HG03342 (cell line): ENCODE measurements at regions not wholly inside any gene's neighbourhood (a gene's known extent, or its start where the extent isn't known, plus 50 kb on each side); places are given as distances from the start of the nearest gene placed in this dataset.

Experiments used
- ATAC-seq: cut with Tn5 transposase; IDR thresholded peaks from one replicate; pipeline ENCODE4 v1.9.1; 2021; ENCODE audit warnings: mild to moderate bottlenecking, moderate library complexity; ENCODE audit not compliant: unreplicated experiment

DNA sequence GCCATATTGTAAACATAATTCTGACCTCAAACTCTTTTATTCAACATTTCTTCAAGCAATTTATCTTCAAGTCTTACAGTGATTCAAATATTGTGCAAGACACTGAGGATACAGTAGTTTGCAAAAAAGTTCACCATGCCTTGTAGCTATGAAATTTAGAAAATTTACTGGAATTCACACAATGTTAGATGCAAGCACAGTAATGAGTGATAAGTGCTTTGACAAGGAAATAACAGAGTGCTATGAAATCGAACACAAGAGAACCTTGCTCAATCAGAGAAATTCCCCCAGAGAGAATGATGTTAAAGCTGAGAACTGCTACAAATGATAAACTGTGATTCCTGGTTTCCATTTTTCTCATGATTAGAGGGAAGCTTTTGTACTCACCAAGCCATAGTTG is 952.9 kb downstream of the FAT4 start:
- ATAC-seq, result no peak

DNA sequence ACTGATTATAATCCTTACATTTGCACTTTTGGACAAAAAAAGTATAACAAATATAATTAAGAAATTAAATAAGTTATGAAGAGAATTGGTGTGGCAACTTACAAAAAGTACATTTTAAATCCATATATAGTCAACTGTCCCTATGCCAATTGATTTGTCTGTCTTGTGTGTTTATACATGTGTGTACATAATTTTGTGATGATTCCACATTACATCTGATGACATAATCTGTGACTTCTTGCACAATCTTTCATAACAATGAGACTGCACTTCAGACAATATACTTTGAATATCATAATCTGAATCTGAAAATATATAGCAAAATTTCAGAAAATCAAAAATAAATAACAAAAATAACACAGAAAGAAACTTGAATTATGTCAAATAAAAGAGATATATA is 953.4 kb downstream of the FAT4 start:
- no peak for ATAC-seq

DNA sequence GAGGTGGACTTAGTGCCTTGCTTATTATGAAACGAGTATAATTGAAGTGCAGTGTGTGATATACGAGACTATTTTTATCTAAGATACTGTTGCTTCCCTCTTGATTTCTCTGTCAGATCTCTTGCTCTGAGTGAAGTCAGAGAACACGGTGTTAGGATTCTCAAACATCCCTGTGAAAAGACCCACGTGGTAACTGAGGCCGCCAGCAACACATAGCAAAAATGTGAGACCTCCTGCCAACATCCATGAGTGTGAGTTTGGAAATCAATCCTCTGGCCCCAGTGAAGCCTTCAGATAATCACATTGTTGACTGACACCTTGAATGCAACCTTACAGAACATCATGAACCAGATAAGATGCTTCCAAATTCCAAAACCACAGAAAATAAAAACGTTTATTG is 954.4 kb downstream of the FAT4 start:
- no peak for ATAC-seq

DNA sequence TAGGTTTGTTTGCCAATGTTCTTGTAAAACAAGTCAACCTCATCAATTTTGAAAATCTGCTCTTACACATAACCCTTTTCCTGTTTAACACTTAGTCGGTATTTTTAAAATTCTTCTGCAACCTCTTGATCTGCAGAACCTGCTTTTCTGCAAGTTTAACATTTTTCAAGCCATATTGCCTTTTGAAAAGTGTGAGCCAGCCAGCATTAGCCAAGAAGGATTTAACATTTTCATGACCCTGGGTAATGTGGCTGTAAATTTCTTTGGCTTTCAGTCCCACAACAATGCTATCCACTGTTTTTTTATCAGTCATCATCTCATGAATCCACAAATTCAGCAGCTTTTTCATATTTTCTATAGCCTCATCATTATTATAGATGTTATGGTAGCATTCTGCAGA is 956.5 kb downstream of the FAT4 start:
- ATAC-seq, result no peak

DNA sequence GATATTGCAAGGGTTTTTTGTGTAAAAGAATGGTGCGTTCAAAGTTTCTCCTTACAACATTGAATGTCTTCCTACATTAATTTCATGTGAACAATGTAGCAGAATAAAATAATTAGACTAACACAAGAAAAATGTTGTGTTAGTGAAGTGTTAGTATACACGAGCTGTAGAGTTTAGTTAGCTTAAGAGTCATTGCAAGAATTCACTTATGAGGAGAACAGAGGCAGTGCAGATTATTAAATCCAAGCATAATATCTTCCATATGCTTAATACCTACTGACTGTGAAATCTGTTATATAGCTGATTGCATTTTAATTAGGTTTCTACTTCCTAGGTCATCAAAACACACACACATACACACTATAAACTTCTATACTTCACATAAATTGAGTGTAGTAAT is 959.0 kb downstream of the FAT4 start:
- no peak for ATAC-seq

DNA sequence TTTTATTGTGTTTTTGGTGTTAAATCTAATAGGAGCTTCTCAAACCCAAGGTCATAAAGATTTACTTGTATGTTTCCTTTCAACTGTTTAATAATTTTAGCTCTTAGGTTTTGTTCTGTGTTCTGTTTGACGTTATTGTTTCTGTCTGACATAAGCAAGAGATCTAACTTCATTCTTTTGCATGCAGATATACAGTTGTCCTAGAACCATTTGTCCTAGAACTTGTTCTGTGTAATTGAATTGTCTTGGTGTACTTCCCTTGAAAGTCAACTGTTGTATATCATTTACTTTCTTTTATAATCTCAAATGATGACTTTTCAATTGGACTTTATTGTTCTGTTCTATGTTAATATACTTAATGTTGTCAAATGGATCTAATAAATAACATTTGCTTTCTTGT is 977.1 kb downstream of the FAT4 start:
- no peak for ATAC-seq

DNA sequence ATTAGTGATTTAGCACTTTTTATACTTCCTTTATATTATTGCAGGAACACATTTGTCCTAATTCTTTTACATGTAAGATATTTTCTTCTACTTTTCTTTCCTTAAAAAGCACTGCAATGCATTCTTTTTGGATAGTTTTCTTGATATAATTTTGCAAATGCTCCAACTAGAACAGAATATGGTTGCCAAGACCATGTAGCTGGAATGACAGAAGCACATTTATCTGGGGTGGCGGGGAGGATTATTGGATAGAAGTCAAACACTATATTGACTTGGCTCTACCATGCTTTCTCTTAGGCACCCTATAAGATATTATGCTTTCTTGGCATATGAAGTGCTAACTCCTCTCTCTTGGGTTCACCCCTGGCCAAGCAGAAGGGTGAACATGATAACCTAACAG is 983.5 kb downstream of the FAT4 start:
- ATAC-seq, result no peak

DNA sequence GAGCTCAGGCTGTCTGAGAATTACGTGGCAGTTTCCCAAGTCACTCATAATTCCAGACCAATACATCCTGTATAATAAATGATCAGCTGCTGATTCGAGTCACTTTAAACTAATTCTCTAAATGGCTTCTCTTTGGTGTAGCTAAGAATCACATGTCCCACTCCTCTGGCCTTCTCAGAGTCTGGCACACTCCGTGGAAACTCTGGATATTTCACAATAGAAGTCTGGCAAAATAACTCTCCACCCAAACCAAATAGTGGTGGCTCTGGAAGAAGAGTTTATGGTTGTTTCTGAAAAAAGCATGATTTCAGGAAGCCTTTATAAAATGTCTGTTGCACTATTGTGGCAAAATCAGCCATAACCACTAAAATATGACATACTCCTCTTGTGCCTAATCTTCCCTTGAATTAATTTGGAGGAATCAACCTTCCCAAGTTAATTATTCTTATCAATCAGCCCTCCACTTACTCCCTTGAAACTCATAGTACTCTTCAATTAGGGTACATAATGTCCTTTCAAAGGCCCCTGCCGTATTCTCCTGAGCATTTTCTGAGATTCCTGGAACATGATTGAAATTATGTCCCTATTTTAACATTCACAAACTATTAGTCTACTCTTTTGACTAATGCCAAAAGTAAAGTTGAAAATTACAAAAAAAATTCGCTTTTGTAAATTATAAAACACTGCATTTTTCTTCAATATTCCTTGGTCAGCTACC is 991.6 kb downstream of the FAT4 start:
- no peak for ATAC-seq

DNA sequence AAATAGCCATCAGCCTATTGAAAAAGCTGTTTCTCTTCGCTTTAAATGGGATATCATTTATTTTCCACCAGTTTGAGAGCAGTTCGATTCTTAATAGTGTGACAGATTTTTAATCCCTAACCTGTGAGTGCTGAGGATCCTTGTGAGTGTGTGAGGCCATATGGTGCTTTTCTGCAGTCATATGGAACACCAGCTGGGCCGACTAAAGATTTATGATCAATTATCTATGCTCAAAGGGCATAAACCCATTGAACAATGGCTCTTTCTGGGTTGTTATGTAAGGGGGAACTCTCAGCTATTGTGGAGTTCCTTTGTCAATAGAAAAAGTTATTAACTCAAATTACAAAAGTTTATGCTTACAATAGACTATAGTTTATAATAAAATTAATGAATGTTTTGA is 1003.6 kb downstream of the FAT4 start:
- ATAC-seq, result no peak

DNA sequence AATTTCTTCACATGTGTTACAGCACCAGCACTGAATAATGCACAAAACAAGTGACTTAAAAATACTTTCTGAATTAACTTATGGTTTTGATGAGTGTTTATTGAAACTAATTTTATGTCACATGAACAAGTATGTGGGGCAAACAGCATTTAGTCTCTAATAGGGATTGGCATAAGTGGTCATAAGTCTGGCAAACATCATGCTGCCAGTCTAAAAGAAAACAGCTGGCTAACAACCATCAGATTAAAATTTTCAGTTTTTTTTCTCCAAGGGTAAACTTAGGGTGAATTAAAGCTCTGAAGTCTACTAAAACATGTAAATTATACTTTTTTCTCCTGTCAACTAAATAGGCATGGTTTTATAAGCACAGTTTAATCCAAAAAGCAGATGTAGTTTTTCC is 1014.2 kb downstream of the FAT4 start:
- ATAC-seq, result no peak

DNA sequence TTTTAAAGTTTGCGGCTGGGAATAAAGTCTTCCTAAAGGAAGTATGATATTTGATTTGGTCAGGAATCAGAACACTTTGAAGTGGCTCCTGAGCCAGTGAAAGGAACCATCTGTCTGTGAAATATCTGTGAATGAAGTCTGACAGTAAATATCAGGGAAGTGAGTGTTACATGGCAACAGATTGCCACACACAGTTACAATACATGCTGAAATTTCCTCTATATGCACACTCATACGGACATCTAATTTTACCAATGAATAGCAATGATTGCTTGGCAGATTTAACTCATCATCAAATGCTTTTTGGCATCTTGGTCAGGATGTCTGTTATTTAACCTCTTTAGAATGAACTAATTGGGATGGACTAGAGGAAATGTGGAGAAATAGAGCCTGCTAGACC is 1023.8 kb downstream of the FAT4 start:
- no peak for ATAC-seq

DNA sequence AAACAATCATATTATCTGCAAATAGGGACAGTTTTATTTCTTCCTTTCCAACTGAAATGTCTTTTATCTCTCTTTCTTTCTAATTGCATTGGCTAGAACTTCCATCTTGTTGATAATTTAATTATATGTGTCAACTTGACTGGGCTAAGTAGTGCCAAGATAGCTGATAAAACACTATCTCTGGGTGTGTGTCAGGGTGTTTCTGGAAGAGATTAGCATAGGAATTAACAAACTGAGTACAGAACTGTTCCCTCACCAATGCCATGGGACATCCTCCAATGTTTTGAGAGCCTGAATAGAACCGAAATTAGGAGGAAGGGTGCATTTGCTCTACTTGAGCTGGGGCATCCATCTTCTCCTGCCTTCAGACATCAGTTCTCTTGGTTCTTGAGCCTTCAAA is 1027.2 kb downstream of the FAT4 start:
- no peak for ATAC-seq

DNA sequence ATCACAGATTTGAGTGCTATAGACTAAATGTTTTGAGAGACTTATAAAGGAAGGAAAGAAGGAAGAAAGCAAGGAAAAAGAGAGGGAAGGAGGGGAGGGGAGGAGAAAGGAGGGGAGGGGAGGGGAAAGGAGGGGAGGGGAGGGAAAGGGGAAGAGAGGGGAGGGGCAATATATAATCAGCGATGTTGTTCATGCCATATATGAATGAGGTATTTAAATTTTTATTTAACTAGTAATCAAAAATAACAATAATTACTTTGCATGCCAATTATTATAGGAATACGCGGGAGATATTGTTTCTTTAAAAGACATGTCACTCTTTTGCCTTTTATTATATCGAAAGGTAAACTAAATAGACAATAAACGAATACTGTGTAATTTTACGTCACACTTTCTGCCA is 1029.7 kb downstream of the FAT4 start:
- no peak for ATAC-seq

DNA sequence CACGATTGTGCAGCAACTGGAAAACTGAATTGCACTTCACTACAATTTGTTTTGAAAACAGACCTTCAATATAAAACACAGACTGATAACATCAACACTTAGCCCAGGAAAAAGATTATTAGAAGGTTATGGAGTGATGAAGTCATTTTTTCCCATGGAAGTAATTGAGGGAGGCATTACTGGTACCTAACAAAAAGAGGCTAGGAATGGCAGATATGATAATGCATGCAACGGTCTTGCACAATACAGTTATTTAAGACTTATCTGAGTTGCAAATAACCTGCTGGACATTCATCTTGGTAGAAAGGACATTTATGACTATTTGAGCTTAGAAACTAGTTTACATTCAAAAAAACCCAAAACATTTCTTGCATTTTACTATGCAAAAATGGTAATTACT is 1031.9 kb downstream of the FAT4 start:
- no peak for ATAC-seq

DNA sequence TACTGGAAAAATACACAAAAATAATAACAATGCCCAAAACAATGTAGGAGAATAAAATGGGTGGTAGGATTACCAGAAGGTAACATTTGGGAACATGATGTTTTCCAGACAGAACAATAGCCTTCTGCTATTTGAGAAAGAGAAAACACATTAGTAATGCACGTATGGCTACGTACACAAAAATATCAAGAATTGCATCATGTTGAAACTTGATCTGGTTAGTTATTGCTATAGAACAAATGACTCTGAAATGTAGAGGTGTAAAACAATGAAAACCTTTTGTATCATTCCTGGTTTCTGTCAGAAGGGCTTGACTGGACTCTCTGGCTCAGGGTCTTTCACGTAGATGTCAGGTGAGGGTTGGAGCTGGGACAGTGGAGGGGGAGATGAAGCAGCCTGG is 1040.0 kb downstream of the FAT4 start:
- ATAC-seq, result no peak

DNA sequence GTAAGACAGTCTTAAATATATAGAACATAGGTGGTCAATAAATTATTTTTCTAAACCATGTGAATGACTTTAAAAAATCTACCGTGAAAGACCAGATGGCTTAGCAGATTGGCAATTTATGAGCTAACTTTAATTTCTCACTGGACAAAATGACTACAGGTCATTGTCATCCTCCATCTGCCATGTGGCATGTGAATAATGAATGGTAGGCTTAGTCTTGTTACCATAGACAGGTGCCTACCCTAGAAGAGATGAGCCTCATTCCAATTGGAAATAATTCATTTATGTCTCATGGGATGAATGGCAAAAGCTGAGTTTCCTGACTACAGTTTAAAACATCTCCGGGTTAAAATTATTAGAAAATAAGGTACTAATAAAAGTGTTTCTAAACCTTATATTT is 1043.3 kb downstream of the FAT4 start:
- ATAC-seq, result no peak

DNA sequence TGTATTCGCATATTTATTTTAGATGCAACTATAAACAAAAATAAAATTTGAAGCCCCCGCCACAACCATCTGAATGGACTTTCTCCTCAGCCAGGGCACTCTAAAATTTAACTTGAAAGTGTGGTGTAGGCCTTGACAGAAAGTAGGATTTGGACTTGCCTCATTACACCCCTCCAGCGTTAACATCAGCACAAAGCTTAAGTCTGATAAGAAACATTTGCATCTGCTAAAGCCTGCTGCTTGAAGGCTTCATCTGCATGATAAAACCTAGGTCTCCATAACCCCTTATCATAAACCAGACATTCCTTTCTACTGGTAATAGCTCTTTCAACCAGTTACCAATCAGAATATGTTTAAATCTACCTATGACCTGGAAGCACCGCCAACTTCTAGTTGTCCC is 1046.5 kb downstream of the FAT4 start:
- no peak for ATAC-seq

DNA sequence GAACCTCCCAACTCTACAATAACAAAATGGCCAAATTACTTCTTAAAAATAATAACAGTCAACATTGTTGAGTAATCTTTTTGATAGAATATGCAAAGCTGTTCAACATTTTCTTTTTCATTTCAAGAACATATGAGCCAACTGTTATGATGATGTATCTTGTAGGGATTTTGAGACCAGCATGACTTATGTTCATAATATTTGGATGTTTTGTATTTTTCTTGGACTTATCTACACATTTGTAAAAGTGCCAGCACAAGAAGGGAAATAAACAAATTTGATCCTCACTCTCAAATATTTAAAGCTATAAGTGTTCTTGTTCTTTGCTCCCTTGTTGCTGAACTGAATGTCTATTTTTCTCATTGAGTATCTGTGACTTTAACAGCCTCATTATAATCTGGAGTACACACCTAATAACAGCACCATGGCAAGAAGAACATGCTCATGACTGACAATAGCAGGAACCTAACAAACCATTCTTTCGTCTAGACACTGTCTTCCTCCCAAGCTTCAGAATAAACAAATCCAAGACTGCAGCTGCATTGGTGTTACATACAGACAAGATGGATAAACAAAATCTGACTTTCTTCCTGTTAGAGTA is 1049.7 kb downstream of the FAT4 start:
- ATAC-seq, result no peak

DNA sequence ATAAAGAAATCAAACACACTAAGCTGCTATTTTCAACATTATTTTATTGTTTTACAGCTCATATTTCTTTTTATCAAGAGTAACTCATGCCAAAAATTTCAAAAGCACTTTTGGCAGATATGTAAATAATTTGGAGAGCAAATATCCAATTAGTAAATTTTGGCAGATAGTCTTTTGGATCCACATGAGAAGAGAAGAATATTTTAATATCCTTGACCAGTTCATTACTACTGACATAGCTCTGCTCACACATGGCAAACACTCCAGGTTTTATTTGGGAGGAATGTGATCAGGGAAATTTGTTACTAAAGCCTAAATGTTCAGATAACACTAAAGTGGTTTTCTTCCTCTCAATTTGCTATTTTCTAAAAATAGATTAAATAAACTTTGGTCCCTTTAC is 1054.3 kb downstream of the FAT4 start:
- ATAC-seq, result no peak

DNA sequence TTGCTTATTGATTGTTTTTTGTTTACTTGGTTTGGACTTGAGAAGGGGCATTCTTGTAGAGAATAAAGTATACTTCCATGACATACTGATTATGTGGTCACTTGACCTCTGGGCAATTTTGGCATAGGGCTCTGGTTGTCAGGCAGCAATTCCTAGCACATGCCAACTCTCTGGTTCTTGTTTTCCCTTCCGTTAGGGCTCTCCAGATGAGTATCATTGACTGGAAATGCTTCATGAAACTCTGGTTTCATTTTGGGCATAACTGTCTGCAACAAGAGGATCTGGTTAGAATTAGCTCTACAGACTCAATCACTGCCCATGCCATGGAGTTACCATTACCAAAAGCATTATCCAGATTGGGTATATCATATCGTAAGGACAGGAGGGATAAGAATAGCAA is 1057.9 kb downstream of the FAT4 start:
- no peak for ATAC-seq

DNA sequence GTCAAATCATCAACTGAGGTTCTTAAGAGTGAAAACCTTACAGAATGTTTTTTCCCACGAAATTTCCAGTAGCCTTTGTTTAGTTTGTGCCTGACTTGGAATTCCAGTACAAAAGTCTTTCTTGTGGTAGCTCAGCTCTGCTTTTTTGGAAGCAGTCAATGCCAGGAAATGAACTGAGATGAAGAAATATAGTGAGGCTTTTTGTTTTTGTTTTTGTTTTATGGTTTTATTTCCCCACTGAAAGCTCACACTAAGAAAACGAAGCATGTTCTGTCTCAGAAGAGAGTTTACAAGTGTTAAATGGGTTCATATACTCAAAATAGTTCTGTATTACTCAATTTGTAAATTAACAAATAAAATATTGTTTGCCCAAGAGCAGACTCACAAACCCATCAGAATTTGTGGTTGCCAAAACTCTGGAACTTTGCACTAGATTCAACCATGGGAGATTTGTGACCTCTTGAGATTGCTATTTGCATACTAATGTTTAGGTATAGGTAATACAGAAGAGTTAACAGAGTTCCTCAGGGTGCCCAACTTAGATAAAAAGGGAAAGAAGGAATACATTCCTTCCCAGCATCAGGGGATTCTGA is 1060.8 kb downstream of the FAT4 start:
- no peak for ATAC-seq

DNA sequence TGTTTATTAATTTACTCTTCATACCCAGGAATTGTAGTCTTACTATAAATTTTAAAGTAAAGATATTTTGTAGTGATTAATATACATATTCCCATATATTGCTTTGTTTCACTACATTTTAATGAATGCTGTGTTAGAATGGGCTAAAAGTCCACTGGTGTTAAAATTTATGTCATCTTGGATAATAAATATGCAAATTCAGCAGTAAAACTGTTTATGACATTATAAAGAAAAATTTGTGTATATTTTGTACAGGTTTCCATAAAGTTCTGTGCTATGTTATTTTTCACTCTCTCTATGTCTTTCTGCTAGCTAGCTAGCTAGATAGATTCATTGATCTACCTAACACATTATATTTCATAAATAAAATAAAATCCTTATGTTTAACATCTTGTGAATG is 1071.2 kb downstream of the FAT4 start:
- ATAC-seq, result no peak

DNA sequence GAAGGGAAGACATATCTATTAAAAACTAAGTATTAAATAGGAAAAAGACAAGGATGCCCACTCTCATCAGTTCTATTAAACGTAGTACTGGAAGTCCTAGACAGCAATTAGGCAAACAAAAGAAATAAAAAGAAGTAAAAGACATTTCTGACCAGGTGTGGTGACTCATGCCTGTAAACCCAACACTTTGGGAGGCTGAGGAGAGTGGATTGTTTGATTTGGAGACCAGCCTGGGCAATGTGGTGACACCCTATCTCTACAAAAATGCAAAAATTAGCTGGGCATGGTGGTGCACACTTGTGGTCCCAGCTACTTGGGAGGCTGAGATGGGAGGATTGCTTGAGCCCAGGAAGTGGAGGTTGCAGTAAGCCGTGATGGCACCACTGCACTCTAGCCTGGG is 1071.8 kb downstream of the FAT4 start:
- no peak for ATAC-seq
